ENCODE measurements at regions not wholly inside any gene's neighbourhood (a gene's known extent, or its start where the extent isn't known, plus 50 kb on each side); places are given as distances from the start of the nearest gene placed in this dataset.
A peak's percentile ranks its signal among the peaks of the same experiment; 100 is the strongest.

DNA sequence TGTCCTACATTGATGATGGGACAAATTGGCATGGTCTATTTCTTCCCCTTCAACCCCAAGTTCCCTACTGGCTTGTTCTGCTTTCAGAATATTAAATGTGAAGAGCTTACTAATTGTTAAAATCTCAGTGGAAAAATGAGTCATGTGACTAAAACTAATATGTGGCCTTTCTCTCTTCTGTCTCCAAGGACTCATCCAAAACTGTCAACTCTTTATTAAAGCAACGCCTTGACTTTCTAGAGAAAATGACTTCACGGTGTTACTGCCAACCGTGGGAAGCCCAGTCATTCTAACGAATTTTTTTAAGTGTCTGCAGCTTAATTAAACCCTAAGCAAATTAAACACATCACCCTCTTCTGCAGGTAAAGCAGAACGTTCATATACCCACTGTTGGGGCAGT lies 431.6 kb downstream of the DTWD2 start:
- Mint-ChIP-seq H3K27me3 (ENCODE audit: low read depth) (no peaks in the 10 kb centered on the region), H3K4me3 (ENCODE audit: unreplicated experiment) (no peak overlapping the region), H3K9me3 (ENCODE audit: low read depth) (no peaks in the 10 kb centered on the region), H3K27ac (ENCODE audit: unreplicated experiment) (no peak overlapping the region), H3K4me1 (ENCODE audit: low read depth) (peaks cover 37% of the 10 kb centered on the region), H3K36me3 (ENCODE audit: low read depth) (peaks cover 2% of the 10 kb centered on the region)
- DNase-seq (ENCODE audit: low spot score), result no peak
- TF ChIP-seq, protein P1, sequence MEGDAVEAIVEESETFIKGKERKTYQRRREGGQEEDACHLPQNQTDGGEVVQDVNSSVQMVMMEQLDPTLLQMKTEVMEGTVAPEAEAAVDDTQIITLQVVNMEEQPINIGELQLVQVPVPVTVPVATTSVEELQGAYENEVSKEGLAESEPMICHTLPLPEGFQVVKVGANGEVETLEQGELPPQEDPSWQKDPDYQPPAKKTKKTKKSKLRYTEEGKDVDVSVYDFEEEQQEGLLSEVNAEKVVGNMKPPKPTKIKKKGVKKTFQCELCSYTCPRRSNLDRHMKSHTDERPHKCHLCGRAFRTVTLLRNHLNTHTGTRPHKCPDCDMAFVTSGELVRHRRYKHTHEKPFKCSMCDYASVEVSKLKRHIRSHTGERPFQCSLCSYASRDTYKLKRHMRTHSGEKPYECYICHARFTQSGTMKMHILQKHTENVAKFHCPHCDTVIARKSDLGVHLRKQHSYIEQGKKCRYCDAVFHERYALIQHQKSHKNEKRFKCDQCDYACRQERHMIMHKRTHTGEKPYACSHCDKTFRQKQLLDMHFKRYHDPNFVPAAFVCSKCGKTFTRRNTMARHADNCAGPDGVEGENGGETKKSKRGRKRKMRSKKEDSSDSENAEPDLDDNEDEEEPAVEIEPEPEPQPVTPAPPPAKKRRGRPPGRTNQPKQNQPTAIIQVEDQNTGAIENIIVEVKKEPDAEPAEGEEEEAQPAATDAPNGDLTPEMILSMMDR (IDR thresholded peaks at IDR 0.05), result no peak

DNA sequence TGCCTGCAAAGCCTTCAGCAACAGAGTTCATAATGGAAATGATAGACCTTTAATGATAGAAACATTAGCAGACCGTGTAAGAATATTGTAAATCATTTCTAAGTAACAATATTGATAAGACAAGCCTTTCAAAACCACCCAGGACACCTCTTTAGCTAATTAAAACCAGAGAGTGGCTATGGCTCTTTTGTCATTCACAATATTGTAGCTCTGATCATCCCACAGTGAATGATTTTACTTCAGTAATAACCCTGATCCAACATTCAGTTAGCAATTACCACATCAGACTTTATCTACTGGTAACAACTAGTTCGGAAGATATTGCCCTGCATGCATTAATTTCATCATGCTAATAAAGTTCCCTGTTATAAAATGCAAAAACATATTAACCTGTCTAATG lies 432.6 kb downstream of the DTWD2 start:
- H3K4me1 Mint-ChIP-seq (ENCODE audit: low read depth), result peaks cover 37% of the 10 kb centered on the region
- no peaks in the 10 kb centered on the region for H3K36me3 Mint-ChIP-seq (ENCODE audit: low read depth)
- DNase-seq (ENCODE audit: low spot score), result no peak
- H3K27me3 Mint-ChIP-seq (ENCODE audit: low read depth), result no peaks in the 10 kb centered on the region
- H3K9me3 Mint-ChIP-seq (ENCODE audit: low read depth), result no peaks in the 10 kb centered on the region
- TF ChIP-seq, protein P1 (IDR thresholded peaks at IDR 0.05), result no peak
- H3K27ac Mint-ChIP-seq (ENCODE audit: unreplicated experiment), result no peak overlapping the region
- H3K4me3 Mint-ChIP-seq (ENCODE audit: unreplicated experiment), result no peak overlapping the region

DNA sequence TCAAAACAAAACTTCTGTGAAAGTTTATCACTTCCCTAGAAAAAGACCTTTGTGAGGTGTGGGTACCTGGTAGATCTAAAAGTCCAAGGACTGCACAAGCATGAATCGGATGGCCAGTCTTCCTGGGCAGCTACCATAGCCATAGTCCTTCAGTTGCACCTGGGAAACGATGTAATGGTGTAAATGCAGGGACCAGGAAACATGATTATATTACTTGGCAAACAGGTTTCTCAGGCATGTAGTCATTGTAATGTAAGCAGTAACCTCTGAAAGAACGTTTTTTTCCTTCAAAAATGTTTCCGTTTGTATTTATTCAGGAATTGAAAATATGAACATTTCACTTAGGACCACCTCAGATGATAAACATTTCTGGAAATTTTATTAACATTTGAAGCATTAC lies 433.4 kb downstream of the DTWD2 start:
- TF ChIP-seq, protein P1 (IDR thresholded peaks at IDR 0.05), result no peak
- no peak overlapping the region for H3K27ac Mint-ChIP-seq (ENCODE audit: unreplicated experiment)
- no peaks in the 10 kb centered on the region for H3K9me3 Mint-ChIP-seq (ENCODE audit: low read depth)
- no peaks in the 10 kb centered on the region for H3K36me3 Mint-ChIP-seq (ENCODE audit: low read depth)
- no peak overlapping the region for H3K4me3 Mint-ChIP-seq (ENCODE audit: unreplicated experiment)
- H3K27me3 Mint-ChIP-seq (ENCODE audit: low read depth), result no peaks in the 10 kb centered on the region
- peaks cover 37% of the 10 kb centered on the region for H3K4me1 Mint-ChIP-seq (ENCODE audit: low read depth)
- no peak for DNase-seq (ENCODE audit: low spot score)

DNA sequence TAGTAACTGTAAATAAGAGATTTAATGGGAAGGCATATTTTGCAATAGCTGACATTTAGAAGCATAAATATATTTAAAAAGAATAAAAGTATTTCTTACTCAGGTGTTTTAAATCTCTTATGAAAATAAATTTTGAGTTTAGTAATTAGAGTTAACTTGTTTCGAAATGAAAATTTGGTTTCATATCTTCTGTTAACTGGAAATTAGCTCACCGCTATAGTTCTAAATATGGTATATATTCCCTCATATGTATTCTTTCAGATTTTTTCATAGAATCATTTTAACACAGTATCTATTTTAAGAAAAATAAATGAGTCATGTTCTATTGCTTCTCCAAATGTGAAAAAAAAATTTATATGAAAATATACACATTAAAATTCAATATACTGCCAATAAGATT lies 434.1 kb downstream of the DTWD2 start:
- Mint-ChIP-seq H3K36me3 (ENCODE audit: low read depth) (no peaks in the 10 kb centered on the region), H3K4me3 (ENCODE audit: unreplicated experiment) (no peak overlapping the region), H3K27ac (ENCODE audit: unreplicated experiment) (no peak overlapping the region), H3K9me3 (ENCODE audit: low read depth) (no peaks in the 10 kb centered on the region), H3K27me3 (ENCODE audit: low read depth) (no peaks in the 10 kb centered on the region), H3K4me1 (ENCODE audit: low read depth) (peaks cover 36% of the 10 kb centered on the region)
- DNase-seq (ENCODE audit: low spot score), result no peak
- TF ChIP-seq, protein P1 (IDR thresholded peaks at IDR 0.05), result no peak

DNA sequence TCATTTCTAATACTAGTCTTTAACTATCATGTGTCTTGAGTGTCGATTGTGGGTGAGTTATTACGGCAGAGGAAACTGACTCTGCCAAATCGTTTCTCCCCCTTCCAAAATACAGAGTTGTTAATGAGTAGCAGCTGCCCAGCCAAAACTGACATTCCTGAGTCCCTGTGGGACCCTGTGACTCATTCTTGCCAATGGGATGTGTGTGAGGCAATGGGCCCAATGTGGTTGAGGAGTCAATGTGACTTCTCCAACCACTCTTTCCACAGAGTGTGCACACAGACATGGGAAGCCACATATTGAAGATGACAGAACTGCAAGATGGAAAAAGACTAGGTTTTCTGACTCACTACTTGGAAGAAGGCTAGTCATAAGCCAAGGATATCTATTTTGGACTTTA lies 434.7 kb downstream of the DTWD2 start:
- H3K9me3 Mint-ChIP-seq (ENCODE audit: low read depth), result no peaks in the 10 kb centered on the region
- DNase-seq (ENCODE audit: low spot score), result no peak
- H3K27ac Mint-ChIP-seq (ENCODE audit: unreplicated experiment), result peak overlapping the region; percentile 33
- no peaks in the 10 kb centered on the region for H3K27me3 Mint-ChIP-seq (ENCODE audit: low read depth)
- peaks cover 35% of the 10 kb centered on the region for H3K4me1 Mint-ChIP-seq (ENCODE audit: low read depth)
- TF ChIP-seq, protein P1 (IDR thresholded peaks at IDR 0.05), result no peak
- H3K36me3 Mint-ChIP-seq (ENCODE audit: low read depth), result no peaks in the 10 kb centered on the region
- H3K4me3 Mint-ChIP-seq (ENCODE audit: unreplicated experiment), result no peak overlapping the region
